GM12873 (cell line): ENCODE measurements at regions not wholly inside any gene's neighbourhood (a gene's known extent, or its start where the extent isn't known, plus 50 kb on each side); places are given as distances from the start of the nearest gene placed in this dataset.

ENCODE experiments used
- TF ChIP-seq, protein P1 (sequence below): IDR thresholded peaks from 2 replicates; pipeline ENCODE4 v1.5.1; 2012; ENCODE audit warnings: low read depth, mild to moderate bottlenecking, moderate library complexity, low read length, control low read depth; ENCODE audit not compliant: insufficient read depth; ENCODE audit errors: missing control alignments

DNA sequence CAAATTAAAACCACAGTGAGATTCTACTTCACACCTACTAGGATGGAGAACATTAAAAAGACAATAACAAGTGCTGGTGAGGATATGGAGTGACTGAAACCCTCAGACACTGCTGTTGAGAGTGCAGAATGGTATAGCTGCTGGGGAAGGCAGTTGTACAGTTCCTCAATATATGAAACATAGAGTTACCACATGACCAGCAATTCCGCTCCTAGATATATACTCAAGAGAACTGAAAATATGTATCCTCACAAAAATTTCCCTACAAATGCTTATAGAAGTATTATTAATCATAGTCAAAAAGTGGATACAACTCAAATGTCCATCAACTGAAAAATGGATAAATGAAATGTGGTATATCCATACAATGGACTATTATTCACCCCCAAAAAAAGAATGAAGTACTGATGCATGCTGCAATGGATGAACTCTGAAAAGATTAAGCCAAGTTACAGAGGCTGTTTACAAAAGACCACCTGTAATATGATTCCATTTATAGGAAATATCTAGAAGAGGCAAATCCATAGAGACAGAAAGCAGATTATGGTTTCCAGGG is 164.7 kb upstream of the IGF1R start:
- TF ChIP-seq, protein P1, sequence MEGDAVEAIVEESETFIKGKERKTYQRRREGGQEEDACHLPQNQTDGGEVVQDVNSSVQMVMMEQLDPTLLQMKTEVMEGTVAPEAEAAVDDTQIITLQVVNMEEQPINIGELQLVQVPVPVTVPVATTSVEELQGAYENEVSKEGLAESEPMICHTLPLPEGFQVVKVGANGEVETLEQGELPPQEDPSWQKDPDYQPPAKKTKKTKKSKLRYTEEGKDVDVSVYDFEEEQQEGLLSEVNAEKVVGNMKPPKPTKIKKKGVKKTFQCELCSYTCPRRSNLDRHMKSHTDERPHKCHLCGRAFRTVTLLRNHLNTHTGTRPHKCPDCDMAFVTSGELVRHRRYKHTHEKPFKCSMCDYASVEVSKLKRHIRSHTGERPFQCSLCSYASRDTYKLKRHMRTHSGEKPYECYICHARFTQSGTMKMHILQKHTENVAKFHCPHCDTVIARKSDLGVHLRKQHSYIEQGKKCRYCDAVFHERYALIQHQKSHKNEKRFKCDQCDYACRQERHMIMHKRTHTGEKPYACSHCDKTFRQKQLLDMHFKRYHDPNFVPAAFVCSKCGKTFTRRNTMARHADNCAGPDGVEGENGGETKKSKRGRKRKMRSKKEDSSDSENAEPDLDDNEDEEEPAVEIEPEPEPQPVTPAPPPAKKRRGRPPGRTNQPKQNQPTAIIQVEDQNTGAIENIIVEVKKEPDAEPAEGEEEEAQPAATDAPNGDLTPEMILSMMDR: no peak

DNA sequence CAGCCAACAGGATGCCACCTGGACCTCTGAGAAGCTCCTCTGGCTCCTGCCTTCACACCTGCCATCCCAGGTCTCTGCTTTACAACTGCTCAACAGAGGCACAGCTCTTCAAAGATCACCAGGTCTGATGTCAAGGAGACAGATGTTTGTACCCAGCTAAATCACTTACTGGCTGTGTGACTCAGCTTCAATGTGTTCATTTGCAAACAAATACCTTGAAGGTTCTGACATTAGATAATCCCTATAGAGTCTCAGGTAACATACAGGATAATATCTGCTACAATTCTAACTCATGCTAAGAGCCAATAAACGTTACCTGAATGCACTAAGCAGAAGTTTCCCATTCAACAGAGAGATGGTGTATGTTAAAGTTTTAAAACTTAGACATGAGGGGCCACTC is 163.4 kb upstream of the IGF1R start:
- TF ChIP-seq, protein P1: no peak

DNA sequence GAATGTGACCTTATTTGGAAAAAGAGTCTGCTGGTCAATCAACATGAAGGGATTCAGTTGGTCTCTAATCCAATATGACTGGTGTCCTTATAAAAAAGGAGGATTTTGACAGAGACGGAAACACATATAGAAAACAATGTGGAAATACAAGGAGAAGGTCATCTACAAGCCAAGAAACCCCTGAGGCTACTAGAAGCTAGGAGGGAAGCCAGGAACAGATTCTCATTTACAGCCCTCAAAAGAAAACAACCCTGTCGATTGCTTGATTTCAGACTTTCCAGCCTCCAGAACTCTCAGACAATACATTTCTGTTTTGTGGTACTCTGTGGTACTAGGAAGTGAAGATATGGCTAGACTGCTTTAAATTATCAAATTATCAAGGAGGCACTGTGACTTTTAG is 162.9 kb upstream of the IGF1R start:
- TF ChIP-seq, protein P1: no peak

DNA sequence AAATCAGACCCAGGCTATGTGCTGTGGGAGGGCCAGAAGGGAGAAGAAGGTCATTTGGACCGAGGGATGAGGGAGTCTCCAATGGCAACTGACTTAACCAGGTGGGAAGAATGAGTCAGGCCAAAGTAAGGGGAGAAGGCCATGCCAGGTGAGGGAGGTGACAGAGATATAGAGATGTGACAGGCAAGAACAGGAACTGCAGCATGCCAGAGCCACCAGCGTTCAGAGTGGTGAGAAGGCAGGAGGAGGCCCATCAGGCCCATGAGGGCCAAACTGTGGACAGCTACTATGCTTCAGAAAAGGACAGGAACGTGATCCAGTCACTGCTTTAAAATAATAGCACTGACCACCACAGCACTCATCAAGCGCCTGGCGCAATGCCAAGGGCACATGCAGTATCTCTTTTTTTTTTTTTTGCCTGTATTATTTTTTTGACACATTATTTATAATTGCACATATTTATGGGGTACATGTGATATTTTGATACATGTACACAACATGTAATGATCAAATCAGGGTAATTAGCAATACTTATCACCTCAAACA is 154.3 kb upstream of the IGF1R start:
- TF ChIP-seq, protein P1: no peak

DNA sequence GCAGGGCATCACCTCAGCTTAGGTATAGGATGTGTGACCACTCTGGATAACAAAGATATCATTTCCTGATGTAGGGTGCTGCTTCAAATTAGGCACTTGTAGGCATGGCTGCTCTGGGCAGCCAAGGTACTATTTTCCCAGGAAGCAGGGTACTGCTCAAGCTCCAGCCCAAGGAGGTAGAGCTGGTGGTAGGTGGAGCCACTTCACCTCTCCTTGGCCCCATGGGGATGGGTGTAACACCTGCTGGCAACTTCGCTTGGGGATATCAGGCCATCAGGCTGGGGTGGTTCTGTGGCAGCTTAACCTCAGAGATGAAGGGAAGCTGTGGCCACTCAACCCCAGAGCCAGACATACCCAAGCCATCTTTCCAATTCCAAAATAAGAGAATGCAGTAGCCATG is 147.1 kb upstream of the IGF1R start:
- TF ChIP-seq, protein P1: no peak

DNA sequence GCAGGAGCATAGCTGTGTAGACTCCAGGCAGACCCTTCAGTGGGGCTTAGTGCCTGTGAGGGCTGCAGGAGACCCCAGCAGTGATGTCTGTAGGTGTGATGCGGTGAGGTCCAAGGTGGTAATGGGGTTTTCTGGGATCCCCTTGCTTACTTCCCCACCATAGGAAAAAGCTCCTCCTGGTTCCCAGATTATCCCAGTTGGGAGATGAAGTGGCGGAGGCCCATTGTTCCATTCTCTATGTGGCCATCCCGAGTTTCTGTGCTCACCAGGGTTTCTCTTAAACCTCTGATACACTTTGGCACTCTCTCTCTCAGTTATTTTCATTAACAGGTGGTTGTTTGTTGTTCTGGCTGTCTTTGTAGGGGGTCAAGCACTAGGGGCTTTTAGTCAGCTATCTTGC is 146.7 kb upstream of the IGF1R start:
- TF ChIP-seq, protein P1: no peak

DNA sequence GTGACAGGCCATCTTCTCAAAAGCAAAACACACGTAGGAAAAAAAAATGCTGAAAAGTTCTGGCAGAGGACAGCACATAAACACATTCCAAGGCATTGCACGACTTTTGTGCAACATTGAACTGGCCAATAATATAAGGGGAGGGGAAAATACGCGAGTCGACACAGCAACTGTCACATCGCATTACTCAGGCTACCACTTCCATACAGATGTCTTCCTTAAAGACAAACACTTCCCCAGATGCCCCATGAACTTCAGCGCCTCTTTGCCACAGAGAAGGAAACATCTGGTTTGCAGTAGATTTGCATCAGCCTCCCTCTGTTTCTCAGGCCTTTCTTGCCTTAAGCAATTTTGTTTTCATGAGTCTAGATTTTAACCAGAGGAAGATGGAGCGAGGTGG is 144.4 kb upstream of the IGF1R start:
- TF ChIP-seq, protein P1: no peak
